Activated naive CD8-positive, alpha-beta T cell treated with anti-CD3 and anti-CD28 coated beads, Interleukin-2, amount 50 U/mL, for 16 hours (primary cell): ENCODE measurements at regions not wholly inside any gene's neighbourhood (a gene's known extent, or its start where the extent isn't known, plus 50 kb on each side); places are given as distances from the start of the nearest gene placed in this dataset.

Experiments
- DNase-seq: peaks from one replicate; pipeline ENCODE4 v3.0.0-alpha.2; 2020; ENCODE audit warnings: low read depth, low spot score

DNA sequence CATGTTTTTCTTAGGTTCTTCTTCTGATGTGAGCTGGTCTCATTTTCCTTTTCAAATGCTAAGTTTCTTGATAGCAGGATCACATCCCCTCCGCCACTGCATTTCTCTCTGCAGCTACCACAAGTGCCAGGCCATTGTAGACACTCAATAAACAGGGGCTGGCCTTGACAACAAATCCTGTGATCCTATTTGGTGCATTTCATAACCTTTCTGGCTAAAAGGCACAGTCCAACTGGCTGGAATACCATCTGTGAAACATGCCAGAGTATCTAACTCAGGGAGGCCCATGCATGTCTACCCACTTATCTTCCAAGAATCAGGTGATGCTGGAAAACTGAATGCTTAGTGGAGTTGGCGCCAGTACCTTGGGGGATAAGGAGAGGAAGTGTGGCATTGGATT lies 85.2 kb upstream of the NR2F2 start:
- no peak for DNase-seq

DNA sequence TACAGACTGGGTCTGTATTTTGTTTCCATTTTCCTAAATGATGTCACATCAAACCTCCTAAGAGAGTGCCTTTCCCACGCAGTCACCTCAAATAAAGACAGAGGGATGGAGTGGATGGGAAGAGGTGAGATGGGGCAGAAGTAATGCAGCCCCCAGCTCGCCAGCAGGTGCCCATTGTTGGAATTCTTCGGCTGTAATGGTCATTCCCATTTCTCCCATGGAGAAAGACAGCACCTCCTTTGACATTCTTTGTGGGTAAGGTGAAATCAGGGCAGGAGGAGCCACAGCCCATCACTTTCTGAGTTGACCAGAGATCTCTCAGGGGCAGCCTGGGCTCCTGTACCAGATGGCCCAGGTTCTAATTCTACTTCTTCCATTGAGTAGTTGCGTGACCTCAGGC lies 84.4 kb upstream of the NR2F2 start:
- no peak for DNase-seq

DNA sequence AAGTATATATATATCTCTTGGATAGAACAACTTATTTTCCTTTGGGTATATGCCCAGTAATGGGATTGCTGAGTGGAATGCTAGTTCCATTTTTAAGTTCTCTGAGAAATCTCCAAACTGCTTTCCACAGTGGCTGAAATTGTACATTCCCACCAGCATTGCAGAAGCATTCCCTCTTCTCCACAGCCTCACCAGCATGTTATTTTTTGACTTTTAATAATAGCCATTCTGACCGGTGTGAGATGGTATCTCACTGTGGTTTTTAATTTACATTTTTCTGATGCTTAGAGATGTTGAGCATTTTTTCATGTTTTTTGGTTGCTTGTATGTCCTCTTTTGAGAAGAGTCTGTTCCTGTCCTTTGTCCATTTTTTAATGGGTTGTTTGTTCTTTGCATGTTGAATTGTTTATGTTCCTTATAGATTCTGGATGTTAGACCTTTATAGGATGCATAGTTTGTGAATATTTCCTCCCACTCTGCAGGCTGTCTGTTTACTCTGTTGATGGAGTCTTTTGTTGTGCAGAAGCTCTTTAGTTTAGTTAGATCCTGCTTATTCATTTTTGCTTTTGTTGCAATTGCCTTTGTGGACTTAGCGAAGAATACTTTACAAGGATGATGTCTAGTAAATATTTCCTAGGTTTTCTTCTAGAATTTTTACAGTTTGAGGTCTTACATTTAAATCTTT lies 82.7 kb upstream of the NR2F2 start:
- DNase-seq, result no peak

DNA sequence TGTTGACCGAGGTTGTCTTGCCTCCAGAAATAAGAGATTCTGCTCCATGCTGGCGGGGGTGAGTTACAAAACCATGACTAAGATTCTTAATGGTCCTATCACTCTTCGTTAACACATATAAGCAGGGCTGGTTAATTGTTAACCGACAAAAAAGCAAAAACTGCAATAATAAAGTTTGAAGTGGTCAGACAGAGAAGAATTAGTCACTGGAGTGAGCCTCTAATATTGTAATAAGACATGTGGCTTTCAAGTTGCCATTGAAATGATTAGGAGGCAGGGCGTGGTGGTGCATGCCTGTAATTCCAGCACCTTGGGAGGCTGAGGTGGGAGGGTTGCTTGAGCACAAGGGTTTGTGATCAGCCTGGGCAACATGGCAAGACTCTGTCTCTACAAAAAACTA lies 78.4 kb upstream of the NR2F2 start:
- no peak for DNase-seq

DNA sequence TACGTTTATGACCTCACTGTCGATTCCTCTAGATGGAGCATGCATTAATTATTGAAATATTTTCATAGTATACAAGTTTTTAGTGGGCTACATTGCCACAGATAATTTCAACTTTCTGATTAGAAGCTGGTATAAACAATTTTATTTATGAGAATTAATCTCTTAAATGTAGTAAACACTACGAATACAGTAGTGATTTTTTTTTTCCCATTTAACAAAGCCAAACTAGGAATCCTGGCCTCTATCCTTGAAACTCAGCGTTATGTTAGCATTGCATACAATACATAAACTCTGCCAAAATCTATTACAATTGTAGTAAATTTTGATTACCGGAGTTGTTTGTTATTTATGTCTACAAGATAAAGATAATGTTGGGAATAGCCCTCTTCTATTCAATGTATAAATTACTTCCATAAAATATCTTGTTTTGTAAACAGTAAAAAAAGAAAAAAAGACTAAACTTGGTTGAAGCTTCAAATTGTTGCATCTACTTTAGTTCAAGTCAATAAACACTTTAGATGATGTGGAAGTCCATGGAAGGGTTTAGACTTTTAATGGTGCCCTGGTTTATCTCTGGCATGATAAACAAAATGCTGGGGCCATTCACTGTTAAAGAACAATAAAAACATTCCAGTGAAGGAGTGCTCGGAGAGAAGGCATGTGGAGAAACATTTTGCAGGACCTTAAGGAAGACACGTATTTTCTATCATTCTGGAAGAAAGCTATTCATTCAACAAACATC lies 77.3 kb upstream of the NR2F2 start:
- DNase-seq, result no peak

DNA sequence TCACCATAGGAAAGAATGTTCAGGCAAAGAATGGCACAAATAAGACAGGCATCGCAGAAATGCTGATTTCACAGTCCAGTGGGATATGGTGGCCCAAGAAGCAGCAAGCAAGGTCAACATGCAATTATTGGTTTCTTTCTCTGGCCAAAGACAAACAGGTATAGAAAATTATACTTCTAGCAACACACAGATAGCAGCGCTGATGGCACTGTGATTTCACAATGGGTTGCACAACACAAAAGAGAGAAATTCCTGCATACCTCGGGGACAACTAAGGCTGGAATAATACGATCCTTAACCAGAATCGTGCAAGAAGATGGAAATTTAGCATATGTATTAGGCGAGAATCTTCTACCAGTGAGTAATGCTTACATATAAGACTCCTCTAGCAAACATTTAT lies 76.3 kb upstream of the NR2F2 start:
- DNase-seq, result no peak

DNA sequence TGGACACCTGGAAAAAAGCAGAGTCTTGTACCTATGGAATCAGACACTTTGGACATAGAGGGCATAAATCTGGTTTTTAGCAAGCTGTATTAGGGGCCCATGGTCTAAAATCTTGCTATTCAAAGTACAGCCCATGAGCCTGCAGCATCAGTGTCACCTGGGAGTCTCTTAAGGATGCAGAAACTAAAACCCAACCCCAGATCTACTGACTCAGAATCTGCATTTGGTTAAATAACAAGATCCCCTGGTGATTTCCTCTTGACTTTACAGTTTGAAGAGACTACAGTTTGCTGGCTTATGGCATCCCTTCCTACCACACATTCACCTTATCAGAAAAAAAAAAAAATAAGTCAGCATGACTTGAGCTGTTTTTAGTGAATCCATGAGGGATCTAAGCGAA lies 74.9 kb upstream of the NR2F2 start:
- no peak for DNase-seq

DNA sequence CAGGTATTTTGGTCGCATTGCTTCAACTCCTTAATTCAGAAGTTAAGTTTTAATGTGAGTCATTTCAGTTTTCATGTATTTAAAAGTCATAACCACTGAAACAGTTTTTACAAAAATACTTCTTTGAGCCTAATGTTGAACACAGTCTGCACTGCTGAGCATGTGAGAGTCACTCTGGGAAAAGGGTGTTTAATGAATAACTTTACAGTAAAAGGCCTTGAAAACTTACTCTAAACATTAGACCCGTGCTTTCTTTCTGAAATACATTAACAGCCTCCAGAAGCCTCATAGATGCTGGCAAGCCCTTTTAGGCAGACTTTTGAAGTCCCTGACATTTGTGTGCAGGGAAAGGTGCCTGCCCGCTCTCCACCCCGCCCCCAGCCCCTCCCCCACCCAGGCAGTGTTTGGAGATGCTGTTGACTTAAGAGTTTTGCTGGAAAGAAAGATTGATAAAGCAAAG lies 68.9 kb upstream of the NR2F2 start:
- no peak for DNase-seq

DNA sequence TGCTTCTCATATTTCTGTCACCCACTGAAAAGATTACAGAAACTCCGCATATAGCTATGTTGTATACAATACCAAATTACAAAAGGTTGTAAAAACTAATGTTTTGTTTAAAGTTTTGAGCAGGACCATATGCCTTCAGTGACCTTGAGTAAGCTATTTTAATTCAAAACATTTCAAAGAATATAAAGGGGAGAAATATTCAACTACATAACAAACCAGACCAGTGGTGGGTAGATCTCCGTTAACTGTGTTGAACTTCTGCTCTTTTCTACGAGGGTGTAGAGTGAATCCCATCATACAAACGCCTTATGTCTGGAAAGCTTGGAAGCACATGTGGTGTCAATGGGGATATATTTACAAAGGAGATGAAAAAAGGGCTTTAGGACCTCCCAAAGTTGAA lies 68.4 kb upstream of the NR2F2 start:
- DNase-seq, result no peak

DNA sequence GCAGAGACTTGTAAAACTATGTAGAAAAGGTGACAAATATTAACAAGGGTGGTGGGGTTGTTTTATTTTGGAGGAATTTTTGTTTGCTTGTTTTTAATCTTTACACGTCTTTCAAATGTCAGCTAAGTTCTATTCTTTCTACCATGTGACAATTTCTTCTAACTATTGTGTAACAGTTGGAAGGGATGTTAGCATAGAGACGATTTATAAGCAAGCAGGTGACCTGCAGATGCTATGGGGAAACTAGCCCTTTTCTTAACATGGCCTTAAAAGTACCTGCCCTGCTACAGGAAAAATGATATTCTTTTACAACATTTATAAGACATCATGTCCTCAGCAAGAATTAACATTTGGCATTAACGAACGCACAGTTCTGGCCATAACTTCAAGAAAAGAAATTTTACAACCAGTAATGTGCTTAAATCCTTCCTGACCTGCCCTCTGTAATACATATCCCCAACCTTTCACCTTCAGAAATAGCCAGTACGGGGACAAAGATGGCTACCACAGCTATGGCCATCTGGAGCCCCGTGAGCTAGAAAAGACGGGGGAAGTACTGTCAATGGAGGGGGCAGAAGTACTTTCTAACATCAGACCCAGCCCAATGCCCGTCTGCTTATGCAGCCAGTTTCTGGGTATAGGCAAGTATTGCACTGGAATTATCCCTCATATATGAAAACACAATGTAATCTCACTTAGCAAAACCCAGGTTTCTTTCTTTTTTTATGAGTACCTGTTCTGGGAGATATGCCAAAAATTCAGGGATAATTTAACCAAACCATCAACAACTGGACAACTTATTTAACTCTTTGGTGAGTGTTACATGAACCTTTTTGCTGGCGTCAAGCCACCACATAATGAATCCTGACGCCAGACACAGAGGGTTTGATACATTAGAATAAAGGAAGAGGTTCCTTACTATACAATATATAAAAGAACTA lies 67.7 kb upstream of the NR2F2 start:
- DNase-seq, result no peak

DNA sequence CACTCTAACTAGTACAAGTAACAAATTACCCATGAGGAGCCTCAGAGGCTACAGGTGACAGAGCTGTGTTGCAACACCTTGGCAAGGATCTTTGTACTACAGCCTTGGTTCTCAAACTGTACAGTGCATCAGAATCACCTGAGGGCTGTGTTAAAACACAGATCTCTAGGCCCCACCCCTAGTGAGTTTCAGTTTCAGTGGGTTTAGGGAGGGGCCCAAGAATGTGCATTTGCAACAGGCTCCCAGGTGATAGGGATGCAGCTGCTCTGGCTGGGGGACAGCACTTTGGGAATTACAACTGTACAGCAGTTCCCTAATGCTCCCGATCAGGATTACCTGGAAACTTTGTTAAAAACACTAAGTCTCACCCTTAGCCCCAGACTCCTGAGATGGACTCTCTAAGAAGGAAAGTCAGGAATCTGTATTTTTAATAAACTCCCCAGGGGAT lies 66.1 kb upstream of the NR2F2 start:
- DNase-seq, result no peak

DNA sequence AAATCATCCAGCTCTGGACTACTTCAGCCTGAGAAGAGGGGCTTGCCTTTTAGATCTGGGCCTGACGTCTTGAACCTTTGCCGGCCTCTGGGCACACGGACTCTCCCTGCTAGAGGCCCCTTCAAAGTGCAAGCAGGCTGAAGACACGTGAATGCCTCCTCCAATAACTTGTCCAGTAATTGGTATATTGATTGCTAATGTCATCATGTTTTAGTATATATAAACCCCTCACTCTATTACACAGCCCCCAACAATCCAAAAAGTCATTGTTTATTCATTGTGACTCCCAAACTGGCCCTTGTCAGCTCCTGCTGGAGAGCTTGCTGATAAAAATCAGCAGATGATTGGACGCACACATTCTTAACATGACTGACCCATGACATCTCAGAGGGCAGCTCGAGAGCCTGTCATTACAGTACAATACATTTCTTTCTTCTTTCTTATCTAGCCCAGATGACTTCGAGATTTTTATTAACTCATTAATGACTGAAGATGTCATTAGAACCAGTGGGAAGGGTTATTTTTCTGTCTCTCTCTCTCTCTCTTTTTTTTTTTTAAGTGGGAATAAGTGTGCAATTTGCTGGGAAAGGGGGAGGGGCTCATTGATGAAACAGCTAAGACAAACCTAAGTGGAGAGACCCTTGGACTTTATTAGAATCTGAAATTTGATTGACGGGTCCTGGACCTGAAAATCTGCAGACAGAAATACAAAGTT lies 65.5 kb upstream of the NR2F2 start:
- no peak for DNase-seq

DNA sequence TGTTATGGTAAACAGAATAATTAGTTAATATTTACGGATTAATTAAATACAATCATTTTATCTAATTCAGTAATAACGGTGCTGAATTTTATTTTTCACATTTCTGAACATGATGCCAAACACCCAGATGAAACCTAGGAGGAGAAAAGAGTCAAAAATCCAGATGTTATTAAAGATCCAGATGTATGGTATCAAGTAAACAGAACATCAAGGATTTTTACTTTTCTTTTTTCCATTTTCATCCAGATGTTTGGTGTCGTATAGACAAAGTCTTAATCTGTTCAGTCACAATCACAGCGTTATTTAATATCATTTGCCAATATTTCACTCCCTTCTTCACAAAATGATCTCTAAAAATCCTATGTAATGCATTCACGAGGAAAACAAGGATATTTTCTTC lies 64.0 kb upstream of the NR2F2 start:
- no peak for DNase-seq

DNA sequence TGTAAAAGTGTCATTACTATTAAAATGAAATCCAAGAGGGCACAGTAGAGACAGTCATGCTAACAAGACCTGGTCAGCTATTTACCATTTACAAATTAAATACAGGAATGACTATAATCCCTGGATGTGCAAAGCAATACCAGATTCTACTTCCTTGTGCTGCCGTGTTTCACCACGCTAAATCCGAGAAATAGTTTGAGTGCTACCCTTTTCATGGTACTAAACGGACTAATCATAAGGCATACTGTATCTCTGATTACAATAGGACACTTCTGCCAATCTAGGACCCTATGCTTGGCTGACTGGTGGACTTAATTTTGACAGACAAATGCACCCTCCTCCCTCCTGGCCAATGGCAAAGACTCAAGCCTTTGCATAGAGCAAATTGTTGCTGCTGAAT lies 63.0 kb upstream of the NR2F2 start:
- DNase-seq, result no peak

DNA sequence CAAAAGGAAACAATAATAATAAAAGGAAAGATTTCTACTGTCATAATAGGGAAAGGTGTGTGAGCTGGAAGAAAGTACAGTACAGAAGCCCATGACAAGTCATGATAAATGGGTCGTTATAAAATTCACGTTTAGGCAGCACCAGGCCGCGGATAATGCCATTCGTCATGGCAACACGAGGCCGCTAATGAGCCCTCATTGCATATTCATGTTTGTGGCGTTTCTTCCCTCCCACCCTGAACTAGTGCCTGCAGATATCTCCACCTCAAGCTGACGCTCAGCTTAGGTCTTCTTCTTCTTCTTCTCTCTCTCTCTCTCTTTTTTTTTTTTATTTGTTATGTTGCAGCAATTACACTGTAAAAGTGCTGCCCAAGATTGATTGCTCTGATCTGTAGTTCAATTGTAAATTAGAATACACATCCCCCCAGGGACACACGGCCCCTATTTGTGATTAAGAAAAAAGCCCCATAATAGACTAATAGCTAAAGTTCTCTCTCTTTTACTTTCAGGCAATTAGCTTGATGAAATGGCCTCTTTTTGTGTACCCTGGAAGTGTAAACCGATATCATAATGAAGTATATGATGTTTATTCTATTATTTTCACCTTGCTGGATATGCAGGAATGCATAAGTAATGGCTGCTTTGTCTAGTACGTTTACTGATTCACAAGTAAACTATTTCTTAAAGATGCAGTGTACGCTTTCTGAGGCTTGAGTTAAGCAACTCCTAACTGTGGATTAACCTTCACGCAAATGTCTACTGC lies 61.9 kb upstream of the NR2F2 start:
- DNase-seq, result no peak

DNA sequence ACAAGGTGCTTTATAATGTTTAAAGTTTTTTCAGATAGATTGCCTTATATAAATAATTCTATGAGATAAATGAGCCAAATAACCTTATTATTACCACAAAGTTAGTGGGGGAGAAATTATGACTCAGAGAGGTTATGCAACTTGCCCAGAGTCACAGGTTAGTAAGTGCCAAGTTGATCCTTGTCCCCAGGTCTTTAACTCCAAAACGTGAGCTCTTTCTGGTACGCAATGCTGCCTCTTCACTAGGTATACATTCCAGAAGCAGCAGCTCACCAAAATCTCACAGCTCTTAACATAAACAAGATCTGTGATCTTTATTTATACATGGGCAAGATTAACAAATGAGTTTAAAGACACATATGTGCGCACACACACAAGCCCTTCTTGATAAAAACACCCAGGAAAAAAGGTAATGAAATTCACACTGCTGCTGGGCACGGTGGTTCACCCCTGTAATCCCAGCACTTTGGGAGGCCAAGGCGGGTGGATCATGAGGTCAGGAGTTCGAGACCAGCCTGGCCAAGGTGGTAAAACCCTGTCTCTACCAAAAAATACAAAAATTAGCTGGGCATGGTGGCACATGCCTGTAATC lies 59.8 kb upstream of the NR2F2 start:
- DNase-seq, result no peak

DNA sequence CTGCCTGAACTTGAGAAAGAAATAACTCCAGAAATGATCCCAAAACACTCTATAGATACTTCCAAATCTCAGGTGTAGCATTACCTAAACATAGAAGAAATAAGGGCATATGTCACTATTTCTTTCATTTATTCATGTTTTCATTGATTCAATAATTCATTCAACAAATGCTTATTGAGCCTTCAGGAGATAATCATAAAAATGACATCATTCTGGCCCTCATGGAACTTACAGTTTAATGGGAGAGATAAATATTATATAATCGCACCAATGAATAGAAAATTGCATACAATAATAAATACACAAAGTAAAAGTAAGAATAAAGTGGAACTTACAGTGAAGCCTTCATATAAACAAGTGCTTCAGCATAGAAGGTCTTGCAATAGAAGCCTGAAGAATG lies 58.1 kb upstream of the NR2F2 start:
- no peak for DNase-seq

DNA sequence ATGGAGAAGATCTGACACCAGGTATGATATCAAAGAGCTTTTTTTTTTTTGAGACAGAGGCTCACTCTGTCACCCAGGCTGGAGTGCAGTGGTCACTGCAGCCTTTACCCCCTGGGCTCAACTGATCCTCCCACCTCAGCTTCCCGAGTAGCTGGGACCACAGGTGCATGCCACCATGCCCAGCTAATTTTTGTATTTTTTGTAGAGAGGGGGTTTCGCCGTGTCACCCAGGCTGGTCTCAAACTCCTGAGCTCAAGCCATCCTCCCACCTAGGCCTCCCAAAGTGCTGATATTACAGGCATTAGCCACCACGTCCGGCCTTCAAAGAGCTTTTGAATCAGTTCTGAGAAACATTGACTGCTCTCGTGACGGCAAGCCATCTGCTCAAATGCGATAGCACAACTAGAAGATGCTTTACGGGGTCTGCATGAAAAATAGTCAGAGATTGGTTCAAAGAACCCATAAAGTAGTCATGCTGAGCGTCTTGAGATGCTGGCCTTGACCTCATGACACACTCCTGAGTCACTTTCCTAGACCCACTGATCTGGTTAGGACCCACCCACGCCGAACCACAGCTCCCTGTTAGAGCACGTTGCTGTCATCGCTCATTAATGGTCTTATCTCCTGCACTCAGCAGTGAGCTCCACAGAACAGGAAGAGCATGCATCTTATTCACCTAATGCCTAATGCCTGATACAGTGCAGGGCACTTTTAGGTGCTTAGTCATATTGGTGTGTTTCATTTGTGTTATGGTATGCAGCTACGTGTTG lies 57.0 kb upstream of the NR2F2 start:
- DNase-seq, result no peak

DNA sequence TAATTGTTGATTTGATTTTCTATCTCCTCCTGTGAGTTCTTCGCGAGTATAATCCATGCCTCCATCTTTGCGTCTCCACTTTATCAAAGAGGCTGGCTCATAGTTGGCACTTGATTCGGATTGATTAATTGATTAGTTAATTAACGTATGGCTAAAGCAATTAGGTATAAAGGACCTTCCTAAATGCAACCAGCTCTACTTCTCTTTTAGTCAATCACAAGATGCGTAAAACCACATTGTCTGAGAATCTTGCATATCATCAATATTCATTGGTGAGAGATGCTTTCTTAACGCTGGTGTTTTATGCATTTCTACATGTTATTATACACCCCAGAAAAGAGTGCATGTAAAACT lies 56.4 kb upstream of the NR2F2 start:
- no peak for DNase-seq

DNA sequence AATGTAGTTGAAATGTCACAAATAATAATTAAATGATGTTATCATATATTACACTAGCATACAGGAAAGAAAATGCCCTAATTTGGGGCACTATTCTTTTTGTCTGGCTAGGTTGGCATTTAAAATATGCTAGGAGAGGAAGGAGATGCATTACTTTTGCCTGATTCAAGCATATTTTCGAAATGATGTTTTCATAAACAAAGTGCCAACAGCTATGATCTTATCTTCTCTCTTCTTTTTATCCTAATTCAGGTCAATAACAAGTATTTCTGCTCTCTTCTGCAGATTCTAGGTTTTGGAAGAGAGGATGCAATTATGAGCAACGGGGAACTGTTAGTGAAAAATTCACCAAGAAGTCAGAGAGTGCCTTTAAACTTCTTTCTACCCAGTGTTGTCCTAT lies 55.8 kb upstream of the NR2F2 start:
- no peak for DNase-seq
